ENCODE measurements at regions not wholly inside any gene's neighbourhood (a gene's known extent, or its start where the extent isn't known, plus 50 kb on each side); places are given as distances from the start of the nearest gene placed in this dataset.

DNA sequence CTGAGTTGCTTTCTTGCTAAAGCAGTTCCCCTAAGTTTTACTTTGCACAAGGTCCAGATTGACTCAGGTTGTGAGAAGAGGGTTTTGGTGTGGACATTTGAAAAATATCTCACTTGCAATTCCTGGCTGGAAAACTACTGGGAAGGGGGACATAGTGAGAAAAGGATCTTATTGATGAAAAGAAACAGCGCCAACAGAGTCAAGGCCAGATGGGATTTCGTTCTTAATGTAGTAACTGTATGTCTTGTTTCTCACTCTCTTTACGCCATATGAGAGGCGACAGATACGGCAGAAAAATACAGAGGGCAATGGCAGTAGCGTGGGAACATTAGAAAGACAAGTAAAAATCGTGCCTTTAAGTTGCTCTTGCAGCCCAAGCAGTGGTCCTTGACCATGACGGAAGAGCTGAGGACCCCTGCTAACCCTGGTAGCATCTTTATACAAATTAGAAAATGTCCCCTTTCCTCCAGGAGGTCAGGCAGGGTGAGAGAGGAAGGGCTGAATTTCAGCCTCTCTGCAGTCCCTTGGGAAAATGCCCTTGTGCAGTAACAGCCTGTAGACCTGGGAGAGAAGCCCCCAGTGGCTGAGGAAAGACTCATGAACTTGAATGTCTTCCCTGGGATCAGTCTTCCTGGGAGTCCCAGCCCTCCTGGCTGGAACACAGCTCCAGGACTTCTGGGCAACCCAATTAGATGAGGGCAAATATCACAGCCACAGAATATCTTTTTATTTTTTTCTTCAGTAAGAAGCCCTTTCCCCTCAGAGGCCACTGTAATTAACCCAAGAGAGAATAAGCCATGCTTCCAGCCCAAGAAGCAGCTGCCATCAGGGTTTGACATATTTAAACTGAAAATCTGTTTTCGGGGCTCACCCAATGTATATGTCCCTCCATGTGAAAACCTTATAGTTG is 113.4 kb downstream of the CD47 start:
- no peak for FAIRE-seq
- no peak for TF ChIP-seq POLR2A (IDR thresholded peaks at IDR 0.05; ENCODE audit: low read depth, low read length)
- DNase-seq (ENCODE audit: insufficient read length, low spot score) = no peak

DNA sequence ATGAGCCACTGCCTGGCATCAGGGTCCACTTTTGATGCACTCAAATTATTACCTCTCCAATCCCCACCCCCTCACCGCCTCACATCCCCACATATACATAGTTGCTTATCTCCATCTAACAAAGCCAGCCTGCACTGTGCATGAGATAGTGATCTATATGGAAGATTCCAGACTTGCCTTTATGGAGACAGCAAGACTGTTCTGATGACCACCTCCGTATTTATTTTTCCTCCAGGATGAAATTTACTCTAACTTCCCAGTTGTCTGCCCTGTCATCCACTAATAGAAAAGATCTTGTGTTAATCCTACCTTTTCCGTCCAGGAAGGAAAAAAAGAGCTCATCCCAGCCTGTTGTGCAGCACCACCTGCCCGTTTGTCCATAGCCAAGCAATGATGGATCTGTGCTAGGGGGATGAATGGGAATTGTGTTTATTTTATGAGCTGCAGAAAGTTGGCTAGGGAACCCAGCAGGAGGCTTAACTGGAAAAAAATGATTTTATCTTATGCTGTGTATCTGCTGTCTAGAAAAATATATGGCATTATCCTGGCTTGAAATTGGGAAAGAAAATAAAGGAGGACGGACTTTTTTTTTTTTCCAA is 114.5 kb downstream of the CD47 start:
- FAIRE-seq = no peak
- TF ChIP-seq POLR2A (IDR thresholded peaks at IDR 0.05; ENCODE audit: low read depth, low read length) = no peak
- no peak for DNase-seq (ENCODE audit: insufficient read length, low spot score)

DNA sequence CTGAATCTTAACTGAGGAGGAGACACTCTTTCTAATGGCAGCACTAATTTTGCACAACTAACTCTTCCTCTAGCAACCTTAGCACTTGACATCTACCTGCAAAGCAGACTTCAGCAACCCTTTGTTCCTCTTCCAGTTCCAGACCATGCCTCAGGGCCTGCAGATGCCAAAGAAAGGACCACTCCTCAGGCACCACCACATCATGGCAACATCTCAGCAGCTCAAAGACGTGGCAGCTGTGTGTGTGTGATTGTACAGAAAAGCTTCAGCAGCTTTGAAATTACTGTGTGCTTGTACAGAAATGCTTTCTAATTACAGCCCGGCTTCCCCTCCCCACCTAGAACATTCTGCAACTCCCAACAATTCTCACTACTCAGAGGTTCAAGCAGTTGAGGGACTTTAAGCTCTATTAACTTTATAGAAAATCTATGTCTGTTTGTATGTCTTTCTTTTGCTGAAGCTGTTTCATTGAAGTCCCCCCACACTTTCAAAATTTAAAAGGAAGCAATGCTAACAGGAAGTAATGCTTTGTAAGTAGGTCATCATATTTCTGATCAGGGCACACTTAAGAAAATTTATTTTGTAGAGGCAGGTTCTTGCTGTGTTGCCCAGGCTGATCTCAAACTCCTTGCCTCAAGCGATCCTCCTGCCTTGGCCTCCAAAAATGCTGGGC is 115.2 kb downstream of the CD47 start:
- no peak for TF ChIP-seq POLR2A (IDR thresholded peaks at IDR 0.05; ENCODE audit: low read depth, low read length)
- DNase-seq (ENCODE audit: insufficient read length, low spot score) (no peak), FAIRE-seq (no peak)

DNA sequence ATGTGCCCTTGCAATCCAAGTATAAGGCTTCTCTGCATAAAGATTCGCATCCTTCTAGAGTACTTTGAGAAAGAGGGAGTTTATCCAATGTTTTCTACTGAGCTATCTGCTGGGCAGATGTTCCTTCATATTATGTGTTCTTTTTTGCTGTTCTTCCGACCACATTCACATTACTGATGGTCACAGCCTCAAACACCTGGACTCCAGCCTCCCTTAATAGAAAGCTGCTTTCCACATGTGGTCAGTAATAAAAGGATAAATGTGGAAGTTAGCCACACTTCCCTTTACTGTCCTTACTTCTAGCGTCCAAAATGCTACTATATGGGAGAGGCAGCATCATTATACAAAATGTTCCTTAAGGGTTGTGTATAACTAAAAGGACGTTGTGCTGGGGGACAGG is 116.9 kb downstream of the CD47 start:
- DNase-seq (ENCODE audit: insufficient read length, low spot score) (no peak), FAIRE-seq (no peak)

DNA sequence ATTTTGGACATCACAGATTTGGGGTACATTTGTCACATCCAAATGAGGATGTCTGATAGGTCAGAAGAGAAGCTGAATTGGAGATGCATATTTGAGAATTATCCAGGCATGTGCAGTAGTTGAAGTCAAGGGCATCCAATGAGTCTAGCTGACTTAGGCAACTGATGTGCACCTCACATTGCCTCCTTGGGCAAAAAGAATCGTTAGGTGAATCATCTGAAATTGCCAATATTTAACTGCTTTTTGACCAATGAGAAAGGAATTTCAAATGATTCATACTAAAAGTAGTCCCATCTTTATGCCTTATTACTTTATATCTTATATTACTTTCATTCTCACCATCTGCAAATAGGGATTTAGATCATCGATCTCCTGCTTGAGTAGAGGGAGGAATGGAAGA is 117.7 kb downstream of the CD47 start:
- no peak for TF ChIP-seq POLR2A (IDR thresholded peaks at IDR 0.05; ENCODE audit: low read depth, low read length)
- FAIRE-seq (peak; percentile 20), DNase-seq (ENCODE audit: insufficient read length, low spot score) (no peak)

More for the DNA sequence above, 116.9 kb downstream of the CD47 start:
- TF ChIP-seq POLR2A (IDR thresholded peaks at IDR 0.05; ENCODE audit: low read depth, low read length) = no peak

DNA sequence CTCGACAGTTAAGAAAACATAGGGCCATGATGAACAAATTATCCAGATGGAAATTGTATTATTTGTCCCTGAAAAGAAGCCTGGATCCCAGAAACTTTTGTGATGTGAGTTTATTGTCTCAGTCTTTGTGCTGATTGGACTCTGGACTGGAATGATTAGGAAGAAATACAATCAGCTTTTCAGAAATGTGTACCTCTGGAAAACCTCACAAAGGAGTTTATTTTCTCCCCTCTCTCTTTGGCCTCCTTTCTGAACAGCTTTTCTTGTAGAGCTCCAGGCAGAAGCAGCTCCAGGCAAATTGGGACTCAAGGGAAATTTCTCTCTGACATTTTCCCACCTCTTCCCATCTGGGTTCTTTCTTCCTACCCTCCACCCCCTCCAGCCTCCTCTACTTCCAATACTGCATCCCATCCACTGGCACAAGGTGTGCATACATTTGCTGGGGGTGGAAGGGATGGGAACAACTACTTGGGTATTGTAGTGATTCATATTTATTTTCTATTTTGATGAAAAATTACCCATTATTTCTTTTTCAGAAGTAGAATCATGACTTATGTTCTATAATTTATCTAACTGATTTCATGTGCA is 119.7 kb downstream of the CD47 start:
- DNase-seq (ENCODE audit: insufficient read length, low spot score) (no peak), FAIRE-seq (no peak)
- no peak for TF ChIP-seq POLR2A (IDR thresholded peaks at IDR 0.05; ENCODE audit: low read depth, low read length)

DNA sequence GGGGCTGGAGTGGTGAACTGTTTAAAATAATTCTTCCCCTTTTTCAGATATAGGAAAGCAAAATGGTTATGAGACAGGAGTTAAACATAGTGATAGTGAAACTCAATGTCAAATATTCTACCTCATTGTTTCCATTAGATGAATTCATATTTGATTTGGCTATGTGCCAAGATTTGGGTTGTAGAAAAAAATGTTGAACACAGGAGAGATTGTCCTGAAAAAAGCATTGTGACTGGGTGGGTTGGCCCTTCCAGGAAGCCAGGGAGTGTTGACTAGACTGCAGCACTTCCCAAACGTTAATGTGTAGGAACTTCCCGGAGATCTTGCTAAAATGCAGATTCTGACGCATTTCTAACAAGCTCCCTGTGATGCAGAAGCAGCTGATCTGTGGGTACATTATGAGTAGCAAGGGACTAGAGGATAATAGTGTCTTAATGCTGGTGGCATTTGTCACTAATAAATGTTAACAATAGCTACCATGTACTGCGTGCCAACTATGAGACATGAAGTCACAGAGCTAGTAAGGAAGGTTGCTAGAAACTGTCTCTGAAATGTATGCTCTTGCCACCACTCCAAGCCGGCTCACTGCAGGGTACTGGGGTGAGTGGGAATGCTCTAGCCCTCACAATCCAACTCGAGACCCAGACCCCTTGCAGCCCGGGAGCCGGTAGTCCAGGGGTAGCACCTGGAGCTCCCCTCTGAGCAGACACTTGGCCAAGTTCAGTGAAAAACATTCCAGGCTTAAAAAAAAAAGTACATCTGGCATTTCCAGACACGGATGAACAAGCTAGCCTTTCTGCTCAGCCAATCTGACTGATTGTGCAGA is 120.6 kb downstream of the CD47 start:
- no peak for TF ChIP-seq POLR2A (IDR thresholded peaks at IDR 0.05; ENCODE audit: low read depth, low read length)
- DNase-seq (ENCODE audit: insufficient read length, low spot score) = no peak
- no peak for FAIRE-seq

DNA sequence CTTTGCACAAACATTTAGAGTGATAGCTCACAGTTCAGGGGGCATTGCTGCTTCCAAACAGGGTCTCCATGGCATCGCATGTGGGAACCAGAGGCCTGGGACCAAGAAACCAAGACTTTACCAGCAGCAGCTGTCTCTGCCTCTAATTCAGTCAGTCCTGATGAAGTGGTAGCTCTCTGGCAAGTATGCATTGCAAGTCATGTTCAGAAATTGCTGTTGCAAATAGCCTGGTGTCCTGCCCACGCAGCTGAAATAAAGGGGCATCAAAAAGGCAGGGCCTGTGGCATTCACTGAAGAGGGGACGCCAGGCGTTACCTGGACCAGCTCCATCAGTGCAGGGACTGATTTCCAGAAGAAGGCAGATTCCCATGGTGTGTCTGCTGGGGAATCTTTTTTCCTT is 121.3 kb downstream of the CD47 start:
- no peak for DNase-seq (ENCODE audit: insufficient read length, low spot score)
- FAIRE-seq = no peak
- no peak for TF ChIP-seq POLR2A (IDR thresholded peaks at IDR 0.05; ENCODE audit: low read depth, low read length)

DNA sequence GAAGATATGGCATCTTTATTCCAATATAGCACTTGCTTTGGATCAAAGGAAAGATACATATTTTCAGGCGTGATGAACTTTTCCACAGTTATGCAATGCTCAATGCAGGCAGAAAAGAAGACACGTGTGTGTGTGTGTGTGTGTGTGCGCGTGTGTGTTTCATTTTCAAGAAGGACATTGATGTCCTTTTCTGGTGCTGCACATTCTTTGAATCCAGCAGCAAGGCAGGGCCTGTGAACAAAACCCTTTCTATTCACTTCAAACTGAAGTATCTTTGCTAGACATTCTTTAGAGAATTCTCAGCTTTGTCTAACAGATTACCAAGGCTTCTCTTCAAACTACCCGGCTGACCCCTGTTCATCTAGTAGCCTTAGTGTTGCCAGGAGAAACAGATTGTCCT is 124.6 kb downstream of the CD47 start:
- FAIRE-seq = no peak
- no peak for TF ChIP-seq POLR2A (IDR thresholded peaks at IDR 0.05; ENCODE audit: low read depth, low read length)
- DNase-seq (ENCODE audit: insufficient read length, low spot score) = no peak

DNA sequence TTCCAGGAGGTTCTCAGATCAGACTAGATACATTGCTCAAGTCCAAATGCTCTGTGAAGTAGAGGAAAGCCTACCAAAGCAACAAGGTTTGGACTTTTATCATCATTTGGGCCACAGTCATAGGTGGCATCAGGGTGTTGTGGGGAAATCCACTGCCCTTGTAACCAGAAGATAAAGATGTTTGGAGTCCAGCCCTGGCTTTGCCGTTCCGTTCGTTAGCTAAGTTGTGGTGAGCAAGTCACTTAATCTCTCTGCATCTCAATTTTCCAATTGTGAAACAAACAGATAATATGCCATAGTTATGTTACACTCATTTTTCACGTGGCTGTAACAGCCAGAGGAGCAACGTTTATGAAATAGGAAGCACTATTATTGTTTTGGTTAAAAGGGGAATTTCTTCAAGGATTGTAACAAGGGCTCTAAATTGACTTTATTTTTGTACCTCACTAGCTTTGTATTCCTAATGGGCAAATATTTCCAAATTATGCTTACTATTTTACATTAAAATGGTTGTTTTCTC is 125.6 kb downstream of the CD47 start:
- DNase-seq (ENCODE audit: insufficient read length, low spot score) (no peak), FAIRE-seq (no peak)
- TF ChIP-seq POLR2A (IDR thresholded peaks at IDR 0.05; ENCODE audit: low read depth, low read length) = no peak

DNA sequence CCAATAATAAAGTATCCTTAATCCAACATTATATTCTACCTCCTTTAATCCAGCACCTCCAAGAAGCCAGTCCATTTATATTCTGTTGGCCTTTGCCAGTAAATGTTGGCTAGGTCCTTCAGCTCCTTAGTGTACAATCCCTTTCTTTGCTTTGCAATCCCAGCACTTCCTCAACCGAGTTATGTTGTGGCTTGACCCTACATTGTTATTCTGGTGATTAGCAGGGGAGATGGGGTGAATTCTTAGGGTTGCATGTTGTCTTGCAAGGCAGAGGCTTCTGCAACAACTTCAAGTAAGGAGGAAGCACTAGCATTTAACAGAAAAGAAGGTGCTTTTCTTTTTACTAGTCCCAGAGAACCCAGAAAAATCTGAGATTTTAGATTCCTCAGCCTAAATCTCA is 127.2 kb downstream of the CD47 start:
- no peak for TF ChIP-seq POLR2A (IDR thresholded peaks at IDR 0.05; ENCODE audit: low read depth, low read length)
- no peak for FAIRE-seq
- DNase-seq (ENCODE audit: insufficient read length, low spot score) = no peak

DNA sequence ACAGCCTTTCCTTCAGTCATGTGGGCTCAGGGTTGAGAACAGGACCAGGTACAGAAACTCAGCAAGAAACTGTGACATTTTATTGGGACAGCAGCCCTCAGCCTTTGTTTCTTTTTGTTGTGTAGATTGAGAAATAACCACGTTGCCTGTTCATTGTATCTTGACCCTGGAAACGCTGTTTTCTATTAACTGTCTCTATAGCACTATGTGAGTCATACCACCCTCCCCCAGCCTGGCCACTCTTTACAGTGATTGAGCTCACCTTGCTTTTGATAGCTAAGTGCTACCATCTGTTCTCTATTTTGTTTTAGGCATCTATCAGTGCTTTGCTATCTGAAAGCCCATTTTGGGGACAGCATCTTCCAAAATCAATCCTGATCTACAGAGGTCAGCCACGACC is 127.9 kb downstream of the CD47 start:
- FAIRE-seq (peak; percentile 91), DNase-seq (ENCODE audit: insufficient read length, low spot score) (no peak)
- no peak for TF ChIP-seq POLR2A (IDR thresholded peaks at IDR 0.05; ENCODE audit: low read depth, low read length)

DNA sequence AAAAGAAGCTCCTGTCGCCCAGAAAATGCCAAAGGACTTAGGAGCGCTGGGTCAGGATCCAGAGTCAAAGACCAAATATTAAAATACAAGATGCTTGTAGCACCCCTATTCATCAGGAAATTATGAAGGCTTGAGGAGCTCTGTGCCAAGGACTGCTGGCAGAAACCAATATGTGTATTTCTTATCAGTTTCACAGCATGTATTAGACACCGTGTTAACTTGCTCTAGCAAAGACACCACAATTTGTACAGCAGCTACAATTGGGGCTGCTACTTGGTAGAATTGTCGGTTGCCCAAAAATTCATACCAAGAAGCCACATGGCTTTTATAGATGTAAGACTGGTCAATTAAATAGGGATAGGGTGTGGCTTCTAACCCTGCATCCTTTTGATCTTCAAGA is 128.8 kb downstream of the CD47 start:
- DNase-seq (ENCODE audit: insufficient read length, low spot score) (no peak), FAIRE-seq (no peak)
- no peak for TF ChIP-seq POLR2A (IDR thresholded peaks at IDR 0.05; ENCODE audit: low read depth, low read length)

Measured in H54 (cell line).